WTC11 (cell line): ENCODE measurements at regions not wholly inside any gene's neighbourhood (a gene's known extent, or its start where the extent isn't known, plus 50 kb on each side); places are given as distances from the start of the nearest gene placed in this dataset.

Source experiments
- AR ChIP-seq: fragments of 250-450 bp; sonication (Bioruptor Pico); IDR thresholded peaks from 2 replicates; pipeline ENCODE4 v1.9.0; 2021; ENCODE audit warnings: mild to moderate bottlenecking
- CDX4 ChIP-seq: fragments of 250-450 bp; sonication (Bioruptor Pico); IDR thresholded peaks from 2 replicates; pipeline ENCODE4 v1.9.0; 2021; ENCODE audit warnings: moderate library complexity, mild to moderate bottlenecking, inconsistent platforms, borderline replicate concordance
- ELF4 ChIP-seq: sonication (generic); formaldehyde crosslinking; IDR thresholded peaks from 2 replicates; pipeline ENCODE4 v1.8.1; 2022; ENCODE audit warnings: low read depth, mild to moderate bottlenecking, moderate library complexity, missing genetic modification reagents
- FOXP1 ChIP-seq: sonication (generic); formaldehyde crosslinking; IDR thresholded peaks from 2 replicates; pipeline ENCODE4 v1.8.0; 2022; ENCODE audit warnings: missing genetic modification reagents, mild to moderate bottlenecking, moderate library complexity, borderline replicate concordance
- MYBL2 ChIP-seq: sonication (generic); formaldehyde crosslinking; IDR thresholded peaks from 2 replicates; pipeline ENCODE4 v1.8.1; 2023; ENCODE audit warnings: mild to moderate bottlenecking, moderate library complexity, missing genetic modification reagents
- ZNF263 ChIP-seq: sonication (generic); formaldehyde crosslinking; IDR thresholded peaks from 2 replicates; pipeline ENCODE4 v1.8.1; 2022; ENCODE audit warnings: low read depth, mild to moderate bottlenecking, moderate library complexity, missing genetic modification reagents
- ZNF281 ChIP-seq: sonication (generic); formaldehyde crosslinking; IDR thresholded peaks from 2 replicates; pipeline ENCODE4 v1.8.0; 2023; ENCODE audit warnings: mild to moderate bottlenecking, missing genetic modification reagents
- ZNF317 ChIP-seq: sonication (generic); formaldehyde crosslinking; IDR thresholded peaks from 2 replicates; pipeline ENCODE4 v1.8.1; 2023; ENCODE audit warnings: low read depth, mild to moderate bottlenecking, moderate library complexity, missing genetic modification reagents, borderline replicate concordance

GRCh38 chr18:61605376-61606067 is 272.3 kb downstream of the CDH20 start (continued):
- TF ChIP-seq CDX4 (CRISPR knock-in tag) (no peak), AR (no peak), FOXP1 (CRISPR knock-in tag) (no peak), MYBL2 (CRISPR knock-in tag) (no peak), ELF4 (CRISPR knock-in tag) (no peak), ZNF263 (no peak), ZNF317 (CRISPR knock-in tag) (no peak), ZNF281 (CRISPR knock-in tag) (no peak)
- TF ChIP-seq, all 79 proteins: peak for 0
